DOHH2 (cell line): ENCODE measurements at regions not wholly inside any gene's neighbourhood (a gene's known extent, or its start where the extent isn't known, plus 50 kb on each side); places are given as distances from the start of the nearest gene placed in this dataset.

ENCODE experiments used
- H3F3A ChIP-seq: fragments of 200-600 bp; sonication (generic), shearing (Covaris generic); 2 replicates; pipeline ENCODE4 v1.6.0; 2016; ENCODE audit warnings: antibody characterized with exemption, mild to moderate bottlenecking; ENCODE audit not compliant: control insufficient read depth, insufficient read depth
- H3K27ac ChIP-seq: fragments of 200-600 bp; sonication (generic); 2 replicates; pipeline ENCODE4 v1.5.1; 2014; ENCODE audit warnings: low read depth, mild to moderate bottlenecking, low read length, moderate library complexity
- H3K27me3 ChIP-seq: fragments of 200-600 bp; sonication (generic); 2 replicates; pipeline ENCODE4 v1.6.1; 2014; ENCODE audit warnings: mild to moderate bottlenecking, low read length, mixed read lengths; ENCODE audit not compliant: control insufficient read depth
- H3K36me3 ChIP-seq: fragments of 200-600 bp; sonication (generic); 2 replicates; pipeline ENCODE4 v1.6.1; 2014; ENCODE audit warnings: mild to moderate bottlenecking, low read length, moderate library complexity, mixed read lengths; ENCODE audit not compliant: control insufficient read depth
- H3K4me1 ChIP-seq: fragments of 200-600 bp; sonication (generic); 2 replicates; pipeline ENCODE4 v1.6.1; 2014; ENCODE audit warnings: mild to moderate bottlenecking, low read length, mixed read lengths; ENCODE audit not compliant: control insufficient read depth
- H3K4me2 ChIP-seq: fragments of 200-600 bp; sonication (generic); 2 replicates; pipeline ENCODE4 v1.6.0; 2014; ENCODE audit warnings: mild to moderate bottlenecking, low read length, moderate library complexity
- H3K4me3 ChIP-seq: fragments of 200-600 bp; sonication (generic); 2 replicates; pipeline ENCODE4 v1.5.1; 2014; ENCODE audit warnings: mild to moderate bottlenecking, low read length, mixed read lengths
- H3K79me2 ChIP-seq: fragments of 200-600 bp; sonication (generic); 2 replicates; pipeline ENCODE4 v1.6.1; 2014; ENCODE audit warnings: mild to moderate bottlenecking, low read length, mixed read lengths; ENCODE audit not compliant: control insufficient read depth
- H3K9me2 ChIP-seq: fragments of 200-600 bp; sonication (generic); replicated peaks from 2 replicates; pipeline ENCODE4 v1.6.1; 2014; ENCODE audit warnings: mild to moderate bottlenecking, low read length, mixed read lengths; ENCODE audit not compliant: control insufficient read depth
- H3K9me3 ChIP-seq: fragments of 200-600 bp; sonication (generic); 2 replicates; pipeline ENCODE4 v1.6.1; 2014; ENCODE audit warnings: antibody characterized with exemption, low read length, mixed read lengths; ENCODE audit not compliant: control insufficient read depth, insufficient read depth
- H4K20me1 ChIP-seq: fragments of 200-600 bp; sonication (generic); 2 replicates; pipeline ENCODE4 v1.6.0; 2014; ENCODE audit warnings: low read depth, mild to moderate bottlenecking, antibody characterized with exemption, low read length, moderate library complexity; ENCODE audit not compliant: control insufficient read depth, insufficient read depth
- CTCF ChIP-seq: fragments of 200-600 bp; sonication (generic); IDR thresholded peaks from one replicate; pipeline ENCODE4 v1.5.1; 2014; ENCODE audit warnings: antibody characterized with exemption, mild to moderate bottlenecking, low read depth, low read length; ENCODE audit not compliant: poor library complexity, severe bottlenecking
- EZH2phosphoT487 ChIP-seq: fragments of 200-600 bp; sonication (generic); IDR thresholded peaks from 2 replicates; pipeline ENCODE4 v1.6.1; 2017; ENCODE audit warnings: borderline replicate concordance, mild to moderate bottlenecking, antibody characterized with exemption, low read length, moderate library complexity, mixed read lengths

- TF ChIP-seq EZH2phosphoT487: no peak
- TF ChIP-seq CTCF: no peak
- no peak overlapping the region for H3K4me2 ChIP-seq
- H3K27me3 ChIP-seq: no peaks in the 10 kb centered on the region
- no peak overlapping the region for H3K27ac ChIP-seq
- no peaks in the 10 kb centered on the region for H3K9me3 ChIP-seq
- no peaks in the 10 kb centered on the region for H3K36me3 ChIP-seq
- peaks cover 7% of the 10 kb centered on the region for H3K4me1 ChIP-seq
- no peaks in the 10 kb centered on the region for H4K20me1 ChIP-seq
- H3F3A ChIP-seq: no peaks in the 10 kb centered on the region
- no peaks in the 10 kb centered on the region for H3K9me2 ChIP-seq
- no peaks in the 10 kb centered on the region for H3K79me2 ChIP-seq
- H3K4me3 ChIP-seq: no peak overlapping the region
Measured at GRCh38 chr5:54741711-54742110, 224.2 kb downstream of the SNX18 start.

GRCh38 chr5:54740141-54740540 is 222.6 kb downstream of the SNX18 start:
- H3K4me1 ChIP-seq: peaks cover 7% of the 10 kb centered on the region
- no peaks in the 10 kb centered on the region; the same call in 1 of the 2 replicates for H3K27me3 ChIP-seq
- no peak overlapping the region for H3K4me3 ChIP-seq
- no peaks in the 10 kb centered on the region for H3K9me3 ChIP-seq
- TF ChIP-seq CTCF (no peak), EZH2phosphoT487 (no peak)
- H4K20me1 ChIP-seq: no peaks in the 10 kb centered on the region
- H3K4me2 ChIP-seq: no peak overlapping the region
- H3K36me3 ChIP-seq: no peaks in the 10 kb centered on the region
- no peaks in the 10 kb centered on the region for H3K79me2 ChIP-seq
- no peaks in the 10 kb centered on the region for H3F3A ChIP-seq
- no peaks in the 10 kb centered on the region for H3K9me2 ChIP-seq
- H3K27ac ChIP-seq: no peak overlapping the region

- no peaks in the 10 kb centered on the region for H3F3A ChIP-seq
- peaks cover 4% of the 10 kb centered on the region for H3K4me1 ChIP-seq
- H3K36me3 ChIP-seq: no peaks in the 10 kb centered on the region
- TF ChIP-seq CTCF (no peak), EZH2phosphoT487 (no peak)
- H3K4me3 ChIP-seq: no peak overlapping the region
- no peaks in the 10 kb centered on the region for H3K79me2 ChIP-seq
- no peak overlapping the region for H3K27ac ChIP-seq
- H3K9me3 ChIP-seq: no peaks in the 10 kb centered on the region
- no peaks in the 10 kb centered on the region for H4K20me1 ChIP-seq
- H3K4me2 ChIP-seq: no peak overlapping the region
- H3K27me3 ChIP-seq: no peaks in the 10 kb centered on the region; the same call in 1 of the 2 replicates
- H3K9me2 ChIP-seq: no peaks in the 10 kb centered on the region
Measured at GRCh38 chr5:54739371-54739770, 221.8 kb downstream of the SNX18 start.

GRCh38 chr5:54738973-54739367 is 221.4 kb downstream of the SNX18 start:
- H3K4me1 ChIP-seq: peaks cover under 1% of the 10 kb centered on the region
- H3K79me2 ChIP-seq: no peaks in the 10 kb centered on the region
- TF ChIP-seq EZH2phosphoT487 (no peak), CTCF (no peak)
- no peaks in the 10 kb centered on the region for H3K36me3 ChIP-seq
- no peak overlapping the region for H3K27ac ChIP-seq
- no peaks in the 10 kb centered on the region for H4K20me1 ChIP-seq
- H3K9me3 ChIP-seq: no peaks in the 10 kb centered on the region
- no peaks in the 10 kb centered on the region for H3F3A ChIP-seq
- H3K4me2 ChIP-seq: no peak overlapping the region
- H3K9me2 ChIP-seq: no peaks in the 10 kb centered on the region
- no peak overlapping the region for H3K4me3 ChIP-seq
- no peaks in the 10 kb centered on the region; the same call in 1 of the 2 replicates for H3K27me3 ChIP-seq
